Stimulated activated CD8-positive, alpha-beta memory T cell treated with anti-CD3 and anti-CD28 coated beads, Interleukin-12 subunit alpha, Interleukin-12 subunit beta, amount 100 ng/mL, for 1 hour (primary cell): ENCODE measurements at regions not wholly inside any gene's neighbourhood (a gene's known extent, or its start where the extent isn't known, plus 50 kb on each side); places are given as distances from the start of the nearest gene placed in this dataset.
"Not testable (repeated sequence)": the region's sequence is repeated elsewhere in the genome, so short reads cannot be mapped to it uniquely, and the experiment has no call there.

Experiments
- DNase-seq: peaks from one replicate; pipeline ENCODE4 v3.0.0-alpha.2; 2020; ENCODE audit warnings: low read depth

DNA sequence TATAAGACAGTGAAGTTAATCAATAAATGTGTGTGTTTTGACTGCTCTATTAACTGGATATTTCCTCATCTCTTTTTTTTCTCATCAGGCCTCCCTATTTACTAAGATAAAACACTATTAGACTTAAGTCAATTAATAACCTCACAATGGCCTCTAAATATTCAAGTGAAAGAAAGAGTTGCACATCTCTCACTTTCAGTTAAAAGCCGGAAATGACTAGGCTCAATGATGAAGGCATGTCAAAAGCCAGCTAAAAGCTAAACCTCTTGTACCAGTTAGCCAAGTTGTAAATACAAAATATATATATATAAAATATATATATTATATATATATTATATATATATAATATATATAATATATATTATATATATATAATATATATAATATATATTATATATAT lies 127.0 kb upstream of the MEOX2 start:
- DNase-seq, result no peak

DNA sequence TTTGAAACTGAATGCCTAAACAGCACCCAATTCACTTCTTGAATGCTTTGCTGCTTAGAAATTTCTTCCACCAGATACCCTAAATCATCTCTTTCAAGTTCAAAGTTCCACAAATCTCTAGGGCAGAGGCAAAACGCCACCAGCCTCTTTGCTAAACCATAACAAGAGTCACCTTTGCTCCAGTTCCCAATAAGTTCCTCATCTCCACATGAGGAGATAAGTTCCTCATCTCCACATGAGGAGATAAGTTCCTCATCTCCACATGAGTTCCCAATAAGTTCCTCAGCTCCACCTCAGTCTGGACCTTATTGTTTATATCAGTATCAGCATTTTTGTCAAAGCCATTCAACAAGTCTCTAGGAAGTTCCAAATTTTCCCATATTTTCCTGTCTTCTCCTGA lies 123.9 kb upstream of the MEOX2 start:
- DNase-seq, result not testable (repeated sequence)

DNA sequence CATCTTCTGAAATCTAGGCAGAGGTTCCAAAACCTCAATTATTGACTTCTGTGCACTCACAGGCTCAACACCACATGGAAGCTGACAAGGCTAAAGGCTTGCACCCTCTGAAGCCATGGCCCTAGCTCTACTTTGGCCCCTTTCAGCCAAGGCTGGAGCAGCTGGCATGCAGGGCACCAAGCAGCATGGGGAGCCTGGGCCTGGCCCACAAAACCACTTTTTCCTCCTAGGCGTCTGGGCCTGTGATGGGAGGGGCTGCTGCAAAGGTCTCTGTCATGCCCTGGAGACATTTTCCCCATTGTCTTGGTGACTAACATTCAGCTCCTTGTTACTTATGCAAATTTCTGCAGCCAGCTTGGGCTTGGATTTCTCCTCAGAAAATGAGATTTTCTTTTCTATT lies 123.5 kb upstream of the MEOX2 start:
- not testable (repeated sequence) for DNase-seq

DNA sequence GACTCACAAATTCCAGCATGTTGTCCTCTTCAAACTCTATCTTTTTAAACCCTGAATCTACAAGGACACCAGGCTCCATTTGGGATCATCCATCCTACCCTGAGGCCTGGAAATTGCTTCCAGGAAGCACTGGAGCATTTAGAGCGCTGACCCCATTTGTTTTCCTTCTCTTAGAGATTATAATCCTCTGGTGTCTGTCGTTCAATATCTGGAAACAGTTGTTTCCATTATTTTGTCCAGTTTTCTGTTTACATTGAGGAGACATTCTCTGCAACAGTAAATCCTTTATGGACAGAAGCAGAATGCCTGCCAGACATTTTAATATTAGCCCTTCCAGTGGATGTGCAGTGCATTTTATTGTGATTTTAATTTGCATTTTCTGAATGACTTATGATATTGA lies 119.4 kb upstream of the MEOX2 start:
- no peak for DNase-seq

DNA sequence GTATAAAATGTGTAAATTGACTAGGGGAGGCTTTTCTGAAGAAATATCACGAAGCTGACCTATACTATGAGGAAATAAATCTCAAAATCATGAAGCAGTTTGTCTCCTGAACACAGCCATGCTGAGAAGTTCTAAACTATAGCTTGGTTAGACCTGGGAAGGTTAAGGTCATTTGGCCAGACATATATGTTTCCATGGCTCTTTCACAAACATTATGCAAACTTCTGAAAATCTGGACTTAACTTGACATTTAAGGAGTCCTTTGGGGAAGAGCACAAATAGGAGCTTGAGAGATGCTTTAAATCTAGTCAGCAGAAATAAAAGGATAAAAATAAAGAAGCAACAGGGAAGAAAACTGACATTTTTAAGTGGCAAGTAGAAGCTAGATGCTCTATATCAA lies 115.9 kb upstream of the MEOX2 start:
- no peak for DNase-seq

DNA sequence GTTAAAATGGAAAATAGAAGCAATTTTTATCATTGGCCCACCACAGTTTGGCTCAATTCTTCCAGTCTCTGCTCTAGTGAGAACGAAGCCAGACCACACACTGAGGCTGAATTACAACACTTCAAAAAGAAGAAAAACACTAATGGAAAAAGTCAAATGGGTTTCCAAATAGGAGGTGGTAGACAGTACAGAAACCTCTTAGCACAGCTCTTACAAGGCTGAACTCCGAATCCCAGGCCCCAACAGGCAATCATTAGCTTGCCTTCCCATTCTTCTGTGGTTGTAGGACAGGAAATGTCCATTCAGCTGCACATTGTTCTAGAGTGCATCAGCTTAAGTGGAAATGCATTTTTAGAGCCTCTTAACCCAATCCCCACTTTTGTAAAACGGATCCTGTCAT lies 115.1 kb upstream of the MEOX2 start:
- DNase-seq, result no peak

DNA sequence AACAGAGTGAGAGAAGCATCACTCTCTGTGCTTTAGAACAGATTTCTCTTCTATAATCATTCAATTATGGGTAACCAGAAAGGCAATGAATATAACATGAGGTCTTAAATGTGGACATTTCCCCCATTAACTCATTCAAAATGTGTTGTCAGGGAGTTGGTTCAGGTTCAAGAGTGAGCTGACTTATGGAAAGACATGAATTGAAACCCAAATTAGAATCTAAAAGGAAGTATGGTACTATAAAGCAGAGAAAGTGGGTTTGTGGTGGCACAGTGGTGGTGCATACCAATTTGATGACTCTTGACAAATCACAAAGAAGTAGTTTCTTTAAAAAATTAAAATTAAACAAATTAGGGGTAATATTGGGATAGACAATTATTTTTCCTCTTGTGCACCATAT lies 114.6 kb upstream of the MEOX2 start:
- no peak for DNase-seq

DNA sequence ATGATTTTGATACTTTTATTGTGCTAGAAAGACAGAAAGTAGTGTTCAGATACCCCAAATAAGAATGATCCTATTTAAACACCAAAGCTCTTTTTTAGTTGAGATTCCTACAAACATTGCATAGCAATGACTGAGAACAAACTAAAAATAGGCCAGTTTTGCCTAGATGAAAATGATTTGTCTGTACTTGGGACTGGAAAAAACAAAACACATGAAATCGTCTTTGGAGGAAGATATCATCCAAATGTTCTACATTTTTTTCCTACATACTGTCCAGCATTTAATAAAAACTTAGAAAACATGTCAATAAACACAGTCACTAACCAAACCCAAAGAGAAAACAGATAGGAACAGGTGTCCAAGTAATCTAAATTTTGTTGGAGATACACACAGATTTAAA lies 111.6 kb upstream of the MEOX2 start:
- DNase-seq, result no peak

DNA sequence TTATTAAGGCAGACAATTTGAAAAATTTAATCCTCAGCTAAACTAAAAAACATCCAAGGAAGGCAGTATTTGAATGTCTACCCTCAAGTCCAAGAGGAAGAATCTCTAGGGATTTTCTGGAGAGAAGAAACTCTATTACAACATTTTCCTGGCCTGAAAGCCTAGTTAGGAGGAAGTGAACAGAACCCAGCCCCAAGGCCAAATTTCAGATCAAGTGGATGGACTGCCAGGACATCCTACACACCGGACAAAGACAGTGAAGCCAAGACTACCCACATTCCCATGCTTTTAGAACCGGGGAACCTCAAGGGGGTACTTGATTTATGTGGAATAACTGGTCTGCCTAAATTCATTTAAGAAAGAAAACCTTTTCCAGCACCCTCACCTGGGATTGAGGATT lies 108.9 kb upstream of the MEOX2 start:
- no peak for DNase-seq

DNA sequence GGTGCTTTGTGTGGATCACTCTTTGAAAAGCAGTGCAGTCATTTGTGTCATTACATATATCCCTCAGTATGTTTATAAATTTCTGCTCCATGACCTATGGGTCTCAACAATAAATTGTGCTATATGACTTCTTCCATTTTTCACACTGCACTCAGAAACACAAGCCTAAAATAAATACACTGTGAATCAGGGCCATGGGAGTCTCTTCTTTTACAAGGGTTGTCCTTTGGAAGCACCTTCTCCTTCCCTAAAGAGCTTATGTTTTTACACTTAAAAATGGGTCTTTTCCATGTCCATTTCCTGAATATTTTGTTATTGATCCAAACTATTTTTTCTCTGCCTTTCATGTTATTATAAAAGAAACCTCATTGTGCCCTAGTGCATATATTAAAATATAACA lies 108.3 kb upstream of the MEOX2 start:
- DNase-seq, result no peak

DNA sequence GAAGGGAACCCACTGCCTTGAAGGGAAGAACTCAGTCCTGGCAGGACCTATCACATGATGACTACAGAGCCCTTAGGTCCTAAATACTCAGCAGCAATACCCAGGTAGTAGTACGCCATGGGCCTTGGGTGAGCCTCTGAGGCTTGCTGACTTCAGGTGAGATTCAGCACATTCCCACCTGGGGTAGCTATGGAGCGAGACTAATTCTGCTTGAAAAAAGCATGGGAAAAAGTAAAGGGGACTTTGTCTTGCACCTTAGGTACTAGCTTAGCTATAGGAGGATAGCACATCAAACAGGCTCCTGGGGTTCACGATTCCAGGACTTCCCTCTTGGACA lies 98.2 kb upstream of the MEOX2 start:
- DNase-seq, result no peak

DNA sequence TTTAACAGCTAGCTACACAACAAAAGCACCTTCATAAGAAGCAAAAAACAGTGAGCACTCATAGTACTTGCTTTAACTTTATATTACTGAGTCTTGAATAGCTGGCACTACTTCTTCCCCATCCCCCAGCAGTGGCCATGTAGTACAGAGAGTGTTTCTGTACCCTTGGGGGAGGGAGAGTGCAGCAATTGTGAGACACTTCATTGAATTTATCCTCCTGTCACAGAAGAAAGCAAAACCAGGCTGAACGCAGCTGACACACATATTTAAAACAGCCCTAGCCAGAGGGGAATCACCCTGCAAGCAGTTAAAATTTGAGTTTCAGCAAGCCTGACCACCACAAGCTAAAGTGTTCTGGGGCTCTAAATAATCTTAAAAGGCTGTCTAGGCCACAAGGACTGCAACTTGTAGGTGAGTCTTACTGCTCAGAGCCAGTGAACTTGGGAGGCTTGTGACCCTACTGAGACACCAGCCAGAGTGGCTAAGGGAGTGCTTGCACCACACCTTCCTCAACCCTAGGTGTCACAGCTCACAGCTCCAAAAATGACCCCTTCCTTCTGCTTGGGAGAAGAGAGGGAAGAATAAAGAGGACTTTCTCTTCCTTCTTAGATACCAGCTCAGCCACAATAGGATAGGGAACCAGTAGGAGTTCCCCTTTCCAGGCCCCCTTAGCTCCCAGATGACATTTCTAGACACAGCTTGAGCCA lies 97.7 kb upstream of the MEOX2 start:
- no peak for DNase-seq

DNA sequence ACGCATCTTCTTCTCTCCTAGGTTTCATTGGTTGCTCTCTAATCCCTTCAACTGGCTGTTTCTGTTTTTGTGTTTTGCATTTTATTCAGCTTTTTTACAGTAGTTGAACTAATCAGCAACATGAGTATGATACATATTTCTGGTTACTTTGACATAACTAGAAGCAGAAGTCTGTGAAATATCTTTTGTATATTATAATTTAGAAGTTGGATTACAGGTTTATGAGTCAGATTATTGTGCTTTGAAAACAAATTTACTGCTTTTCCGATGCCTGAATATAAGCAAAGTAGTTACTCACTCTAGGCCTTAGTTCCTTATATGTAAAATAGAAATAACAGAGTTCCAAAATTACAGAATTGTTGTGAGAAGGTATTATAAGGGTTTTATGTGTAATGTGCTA lies 96.2 kb upstream of the MEOX2 start:
- no peak for DNase-seq

DNA sequence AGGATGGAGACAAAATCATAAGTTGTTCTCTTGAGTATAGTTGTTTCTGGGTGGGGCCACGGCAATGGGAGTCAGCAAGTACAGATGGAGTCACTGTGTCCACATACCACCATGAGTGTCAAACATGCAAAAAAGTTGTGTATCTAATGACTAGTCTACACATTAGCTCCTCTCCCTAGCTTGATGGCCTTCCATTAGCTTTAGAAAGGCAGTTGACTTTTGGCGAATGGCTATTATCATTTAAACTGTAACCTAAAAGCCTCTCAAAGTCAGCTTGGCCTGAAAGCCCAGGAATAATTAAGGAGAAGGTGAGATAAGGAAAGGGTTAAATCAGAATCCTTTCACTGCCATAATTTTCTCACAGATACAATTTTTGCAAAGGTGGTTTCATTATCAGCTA lies 95.5 kb upstream of the MEOX2 start:
- DNase-seq, result no peak

DNA sequence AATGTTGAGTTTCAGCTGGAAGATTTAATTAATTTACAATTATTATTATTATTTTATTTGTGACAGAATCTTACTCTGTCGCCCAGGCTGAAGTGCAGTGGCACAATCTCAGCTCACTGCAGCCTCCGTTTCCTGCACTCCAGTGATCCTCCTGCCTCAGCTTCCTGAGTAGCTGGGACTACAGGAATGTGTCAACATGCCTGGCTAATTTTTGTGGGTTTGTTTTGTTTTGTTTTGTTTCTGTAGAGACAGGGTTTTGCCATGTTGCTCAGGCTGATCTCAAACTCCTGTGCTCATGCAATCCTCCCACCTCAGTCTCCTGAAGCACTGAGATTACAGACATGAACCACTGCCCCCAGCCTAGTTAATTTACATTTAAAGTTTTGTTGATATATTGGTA lies 93.8 kb upstream of the MEOX2 start:
- no peak for DNase-seq

DNA sequence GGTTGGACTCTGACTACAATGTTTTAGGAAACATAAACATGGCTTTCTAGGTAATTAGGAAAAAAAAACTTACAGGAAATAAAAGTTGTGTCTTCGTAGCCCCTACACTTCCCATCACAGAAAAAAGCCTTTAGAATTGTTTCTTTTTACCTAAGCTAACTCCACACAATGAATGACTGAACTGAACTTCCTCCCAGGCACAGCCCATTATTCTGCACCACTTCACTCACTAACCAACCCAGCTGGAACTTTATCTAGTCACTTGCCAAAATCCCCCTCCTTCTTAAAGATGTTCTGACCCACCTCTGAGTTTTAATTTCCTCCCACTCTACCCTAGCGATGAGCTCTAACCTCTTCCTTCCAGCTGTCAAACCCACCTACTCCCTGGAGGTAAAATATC lies 91.7 kb upstream of the MEOX2 start:
- DNase-seq, result no peak

DNA sequence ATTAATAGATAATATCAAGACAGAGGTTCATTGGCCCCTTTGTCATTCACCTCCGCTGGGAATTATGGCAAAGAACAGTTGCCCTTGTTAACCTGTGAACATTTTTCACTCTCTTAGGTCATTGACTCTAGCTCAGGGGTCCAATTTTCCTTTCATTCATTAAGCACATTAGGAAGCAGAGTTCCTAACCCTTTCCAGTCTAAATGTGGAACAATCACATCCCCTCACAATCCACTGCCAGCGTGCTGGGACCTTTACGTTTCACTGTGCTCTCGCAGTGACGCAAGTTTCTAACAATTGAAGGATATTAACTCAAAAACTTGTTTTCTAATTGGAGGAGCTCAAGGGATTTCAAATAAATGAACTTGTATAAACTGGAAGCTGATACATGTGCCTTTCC lies 79.3 kb upstream of the MEOX2 start:
- DNase-seq, result no peak

DNA sequence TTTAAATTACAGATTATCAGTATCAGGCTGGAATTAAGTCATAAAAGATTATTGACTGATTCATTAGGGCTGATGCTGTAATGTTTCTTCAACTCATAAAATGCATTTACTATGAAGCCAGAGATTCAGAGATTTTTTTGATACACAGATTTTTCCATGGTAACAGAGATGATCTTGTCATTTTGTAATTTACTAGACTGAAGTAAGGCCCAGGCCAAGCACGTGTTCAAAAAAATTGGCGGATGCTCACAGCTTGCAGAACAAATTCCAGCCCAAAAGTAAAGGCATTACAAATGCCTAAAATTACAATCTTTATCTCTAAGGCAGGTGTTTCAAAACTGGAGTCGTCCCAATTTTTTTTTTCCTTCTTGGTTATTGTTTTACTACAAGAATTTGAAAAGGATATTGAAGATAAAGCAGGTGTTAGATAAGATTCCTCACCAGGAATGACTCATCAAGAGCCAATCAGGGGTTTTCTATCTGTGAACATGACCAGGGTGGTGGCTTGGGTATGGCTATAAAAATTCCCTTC lies 78.4 kb upstream of the MEOX2 start:
- no peak for DNase-seq

DNA sequence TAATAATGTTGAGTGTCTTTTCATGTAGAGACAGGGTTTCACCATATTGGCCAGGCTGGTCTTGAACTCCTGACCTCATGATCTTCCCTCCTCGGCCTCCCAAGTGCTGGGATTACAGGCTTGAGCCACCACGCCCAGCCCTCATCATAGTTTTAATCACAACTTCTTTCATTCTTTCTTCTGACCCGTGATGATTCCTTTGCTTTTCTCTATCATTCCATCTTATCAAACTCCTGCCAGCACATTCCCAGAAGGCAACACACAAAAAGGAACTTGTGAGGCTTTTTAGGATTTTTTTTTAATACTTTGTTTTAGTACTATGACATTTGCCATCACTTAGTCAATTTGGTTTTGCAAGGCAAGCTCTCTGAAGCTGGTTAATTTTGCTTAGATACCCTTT lies 77.5 kb upstream of the MEOX2 start:
- DNase-seq, result no peak

DNA sequence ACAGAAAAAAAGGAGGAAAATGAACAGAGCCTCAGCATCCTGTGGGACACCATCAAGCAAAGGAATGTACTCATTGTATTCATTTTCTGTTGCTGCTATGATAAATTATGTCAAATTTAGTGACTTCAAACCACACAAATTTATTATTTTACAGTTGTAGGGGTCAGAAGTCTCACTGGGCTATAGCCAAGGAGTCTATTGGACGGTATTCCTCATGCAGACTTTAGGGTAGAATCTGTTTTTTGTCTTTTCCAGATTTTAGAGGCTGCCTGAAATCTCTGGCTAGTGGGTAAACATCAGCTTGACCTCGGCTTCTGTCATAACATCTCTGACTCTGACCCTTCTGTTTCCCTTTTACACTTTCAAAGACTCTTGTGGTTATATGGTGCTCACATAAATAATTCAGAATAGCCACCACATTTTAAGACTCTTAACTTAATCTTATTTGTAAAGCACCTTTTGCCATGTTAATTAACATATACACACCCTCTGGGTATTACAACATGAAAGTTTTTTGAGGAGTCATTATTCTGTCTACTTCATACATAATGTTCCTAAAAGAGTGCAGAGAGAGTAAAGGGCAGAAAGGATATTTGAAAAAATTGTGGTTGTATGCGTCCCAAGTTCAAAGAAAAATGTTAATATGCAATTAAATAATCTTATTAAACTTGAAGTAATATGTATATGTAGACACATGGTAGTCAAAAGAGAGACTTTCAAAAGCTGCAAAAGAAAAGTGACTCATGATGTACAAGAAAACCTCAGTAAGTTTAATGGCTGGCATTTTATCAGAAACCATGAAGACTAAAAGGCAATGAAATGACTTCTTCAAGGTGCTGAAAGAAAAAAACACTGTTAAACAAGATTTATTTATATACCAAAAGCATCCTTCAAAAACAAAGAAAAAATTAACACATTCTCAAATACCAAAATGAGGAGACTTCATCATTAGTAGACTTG lies 70.8 kb upstream of the MEOX2 start:
- no peak for DNase-seq

DNA sequence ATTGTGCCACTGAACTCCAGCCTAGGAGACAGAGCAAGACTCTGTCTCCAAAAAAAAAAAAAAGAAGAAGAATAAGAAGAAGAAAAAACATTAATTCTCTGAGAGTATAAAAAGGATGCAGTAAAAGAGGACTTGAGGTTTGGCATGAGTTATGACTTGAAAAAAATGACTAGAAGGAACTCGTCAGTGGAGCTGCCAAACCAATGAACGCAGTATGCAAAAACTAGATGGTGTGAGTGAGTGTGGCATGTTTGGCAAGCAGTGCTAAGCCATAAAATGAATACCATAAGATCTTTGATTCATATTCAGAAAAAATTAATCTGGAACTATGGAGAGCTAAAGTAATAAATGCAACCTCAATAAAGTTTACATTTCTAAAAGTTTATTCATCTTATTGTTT lies 68.6 kb upstream of the MEOX2 start:
- no peak for DNase-seq

DNA sequence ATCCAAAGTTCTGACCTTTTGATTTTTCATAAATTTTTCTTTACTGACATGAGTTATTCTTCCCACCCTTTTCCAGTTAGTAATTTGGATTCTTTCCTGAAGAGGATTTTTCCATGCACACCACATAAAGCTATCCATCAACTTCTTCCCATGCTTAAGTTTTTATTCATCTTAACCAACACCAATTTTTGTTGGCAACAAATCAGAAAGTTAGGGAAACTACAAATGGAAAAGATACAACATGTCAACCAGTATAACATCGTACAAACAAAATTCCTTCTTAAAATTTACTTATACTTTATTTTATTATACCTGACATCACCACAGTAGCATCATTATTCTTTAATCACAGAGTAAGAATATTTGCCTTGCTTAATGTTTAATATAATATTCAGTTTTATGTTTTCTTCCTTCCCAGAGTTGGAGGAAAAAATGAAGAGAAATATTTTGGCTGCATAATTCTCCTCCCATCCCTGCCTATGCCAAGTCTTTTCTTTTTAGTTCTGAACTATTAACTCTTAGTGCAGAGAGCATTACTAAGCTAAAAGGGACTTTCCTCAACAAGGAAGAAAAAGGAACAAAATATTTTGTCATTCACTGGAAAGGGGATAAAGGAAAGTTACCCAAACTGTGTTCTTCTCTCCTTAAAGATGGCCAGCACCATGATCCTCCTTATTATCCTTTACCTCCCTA lies 67.5 kb upstream of the MEOX2 start:
- no peak for DNase-seq

DNA sequence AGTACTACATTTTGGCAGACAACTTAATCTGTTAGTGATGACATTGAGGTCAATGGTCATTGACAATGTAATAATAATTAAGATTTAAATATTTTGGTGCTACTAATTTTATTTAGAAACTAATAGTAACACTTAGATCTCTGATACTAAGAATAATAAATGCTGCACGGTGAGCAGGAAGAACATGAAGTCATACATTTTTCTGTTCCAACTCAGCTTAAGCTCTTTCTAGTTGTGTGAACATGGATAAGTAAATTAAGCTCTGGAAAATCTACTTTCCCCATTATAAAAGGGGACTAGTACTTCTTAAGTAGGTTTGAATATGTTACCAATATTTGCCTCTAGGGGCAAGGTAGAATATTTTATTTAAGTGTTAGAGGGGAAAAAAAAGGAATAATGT lies 65.9 kb upstream of the MEOX2 start:
- no peak for DNase-seq
